Prostate gland (tissue), 2 donors: ENCODE measurements at regions not wholly inside any gene's neighbourhood (a gene's known extent, or its start where the extent isn't known, plus 50 kb on each side); places are given as distances from the start of the nearest gene placed in this dataset.

ENCODE experiments used
- CTCF ChIP-seq, 4 experiments: fragments of 200-600 bp in 2 of 4; fragments of 450-650 bp in 2 of 4; sonication (generic) in 2 of 4; IDR thresholded peaks; 1 replicate in 3 of 4; 2 replicates in 1 of 4; pipeline ENCODE4 v1.5.1; 2016 to 2019; ENCODE audit warnings: antibody characterized with exemption in 4 of 4, mild to moderate bottlenecking in 2 of 4, moderate library complexity in 2 of 4
- POLR2A ChIP-seq: fragments of 450-650 bp; IDR thresholded peaks from one replicate; pipeline ENCODE4 v1.6.1; 2016; ENCODE audit warnings: antibody characterized with exemption, mild to moderate bottlenecking
- POLR2AphosphoS5 ChIP-seq: sonication (generic); formaldehyde crosslinking; IDR thresholded peaks from one replicate; pipeline ENCODE4 v1.6.1; 2017; ENCODE audit warnings: antibody characterized with exemption

GRCh38 chr6:97689078-97689754 lies 406.2 kb upstream of the MMS22L start:
- TF ChIP-seq CTCF (IDR thresholded peaks at IDR 0.05): no peak
- TF ChIP-seq POLR2A: no peak
- no peak for TF ChIP-seq POLR2AphosphoS5
